ENCODE measurements at regions not wholly inside any gene's neighbourhood (a gene's known extent, or its start where the extent isn't known, plus 50 kb on each side); places are given as distances from the start of the nearest gene placed in this dataset.

DNA sequence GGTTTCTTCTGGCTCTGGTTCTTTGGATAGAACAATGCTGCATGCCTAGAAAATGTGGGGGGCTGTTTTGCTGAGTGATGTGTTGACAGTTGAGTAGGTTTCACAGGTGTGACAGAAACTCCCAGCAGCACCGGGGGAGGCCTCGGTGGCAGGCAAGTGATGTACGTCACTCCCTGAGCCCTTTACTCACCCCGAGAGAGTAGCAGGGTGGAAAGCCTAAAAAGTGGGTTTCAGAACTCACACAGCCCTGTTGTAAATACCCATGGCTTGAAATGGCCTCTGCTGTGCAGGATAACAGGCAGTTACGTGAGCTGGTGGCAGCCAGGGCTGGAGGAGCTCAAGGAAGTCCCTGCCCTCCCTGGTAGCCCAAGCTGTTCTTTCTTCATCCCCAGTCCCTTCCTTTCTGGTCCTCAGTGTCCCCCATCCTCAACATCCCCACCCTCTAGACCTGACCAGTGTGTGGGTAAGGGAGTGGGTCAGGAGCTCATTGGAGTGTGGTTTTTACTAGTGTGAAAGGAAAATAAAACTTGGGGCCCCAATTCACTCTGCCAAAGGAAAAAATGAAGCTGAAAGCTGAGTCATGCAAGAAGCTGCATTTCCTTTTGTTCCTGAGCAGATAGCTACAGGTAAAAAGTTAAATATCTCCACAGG, 258.1 kb downstream of the STK31 start:
- intact Hi-C loops (cut with DNase I): no loop called here

DNA sequence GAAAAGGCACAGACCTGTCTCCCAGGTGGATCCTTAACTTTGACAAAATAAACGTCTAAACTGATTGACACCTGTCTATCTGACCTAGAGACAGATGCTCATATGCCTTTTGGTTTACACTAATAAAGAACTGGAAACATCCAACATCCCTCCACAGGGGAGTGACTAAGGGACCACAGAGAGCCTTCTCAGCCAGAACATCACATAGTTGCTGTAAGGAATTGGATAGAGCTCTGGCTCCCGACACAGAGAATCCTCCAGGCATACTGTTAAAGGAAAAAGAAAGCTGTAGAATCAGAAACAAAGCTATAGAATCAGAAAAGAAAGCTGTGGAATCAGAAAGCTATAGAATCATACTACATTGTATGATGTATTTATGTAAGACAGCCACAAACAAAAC, 258.8 kb downstream of the STK31 start:
- H3K27ac ChIP-seq: no peak overlapping the region
- DNase-seq: no peak

More for the DNA sequence above, 258.1 kb downstream of the STK31 start:
- Histone ChIP-seq H3K27ac (no peak overlapping the region), H3K27me3 (no peaks in the 10 kb centered on the region), H3K4me3 (no peak overlapping the region), H3K9me3 (no peaks in the 10 kb centered on the region), H3K4me1 (no peaks in the 10 kb centered on the region), H3K9ac (ENCODE audit: low read depth in 2 of 2, low read length in 2 of 2) (no peak overlapping the region), H3K36me3 (no peaks in the 10 kb centered on the region)
- DNase-seq: no peak
- TF ChIP-seq, protein P1, sequence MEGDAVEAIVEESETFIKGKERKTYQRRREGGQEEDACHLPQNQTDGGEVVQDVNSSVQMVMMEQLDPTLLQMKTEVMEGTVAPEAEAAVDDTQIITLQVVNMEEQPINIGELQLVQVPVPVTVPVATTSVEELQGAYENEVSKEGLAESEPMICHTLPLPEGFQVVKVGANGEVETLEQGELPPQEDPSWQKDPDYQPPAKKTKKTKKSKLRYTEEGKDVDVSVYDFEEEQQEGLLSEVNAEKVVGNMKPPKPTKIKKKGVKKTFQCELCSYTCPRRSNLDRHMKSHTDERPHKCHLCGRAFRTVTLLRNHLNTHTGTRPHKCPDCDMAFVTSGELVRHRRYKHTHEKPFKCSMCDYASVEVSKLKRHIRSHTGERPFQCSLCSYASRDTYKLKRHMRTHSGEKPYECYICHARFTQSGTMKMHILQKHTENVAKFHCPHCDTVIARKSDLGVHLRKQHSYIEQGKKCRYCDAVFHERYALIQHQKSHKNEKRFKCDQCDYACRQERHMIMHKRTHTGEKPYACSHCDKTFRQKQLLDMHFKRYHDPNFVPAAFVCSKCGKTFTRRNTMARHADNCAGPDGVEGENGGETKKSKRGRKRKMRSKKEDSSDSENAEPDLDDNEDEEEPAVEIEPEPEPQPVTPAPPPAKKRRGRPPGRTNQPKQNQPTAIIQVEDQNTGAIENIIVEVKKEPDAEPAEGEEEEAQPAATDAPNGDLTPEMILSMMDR (IDR thresholded peaks at IDR 0.05): no peak

DNA sequence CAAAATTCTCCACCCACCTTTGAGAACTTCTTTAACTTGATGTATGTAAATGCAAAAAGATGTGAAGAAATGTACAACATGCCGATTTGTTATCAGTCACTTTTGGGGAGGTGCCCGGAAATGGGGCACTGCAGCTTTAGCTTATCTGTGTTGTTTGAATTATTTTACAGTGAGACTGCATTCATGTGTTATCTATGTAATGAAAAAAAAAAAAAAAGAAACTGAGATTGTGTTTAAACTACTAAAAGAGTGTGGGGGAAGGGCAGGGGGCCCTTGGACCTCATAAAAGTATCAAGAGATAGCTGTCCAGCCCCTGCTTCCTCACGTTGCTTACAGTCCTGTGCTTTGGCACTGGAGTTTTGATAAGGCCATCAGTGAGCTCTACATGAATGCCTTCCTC, 259.4 kb downstream of the STK31 start:
- TF ChIP-seq, protein P1 (IDR thresholded peaks at IDR 0.05): no peak
- no peaks in the 10 kb centered on the region for H3K27me3 ChIP-seq
- no peaks in the 10 kb centered on the region for H3K4me1 ChIP-seq
- H3K27ac ChIP-seq: no peak overlapping the region
- no peaks in the 10 kb centered on the region for H3K36me3 ChIP-seq
- DNase-seq: peak; percentile 40
- no peak overlapping the region for H3K4me3 ChIP-seq
- H3K9ac ChIP-seq (ENCODE audit: low read depth in 2 of 2, low read length in 2 of 2): no peak overlapping the region
- intact Hi-C loops (cut with DNase I): no loop called here
- no peaks in the 10 kb centered on the region for H3K9me3 ChIP-seq

More for the DNA sequence above, 258.8 kb downstream of the STK31 start:
- Histone ChIP-seq H3K27me3 (no peaks in the 10 kb centered on the region), H3K4me3 (no peak overlapping the region), H3K9me3 (no peaks in the 10 kb centered on the region), H3K36me3 (no peaks in the 10 kb centered on the region), H3K9ac (ENCODE audit: low read depth in 2 of 2, low read length in 2 of 2) (no peak overlapping the region), H3K4me1 (no peaks in the 10 kb centered on the region)
- intact Hi-C loops (cut with DNase I): no loop called here
- TF ChIP-seq, protein P1 (IDR thresholded peaks at IDR 0.05): no peak

DNA sequence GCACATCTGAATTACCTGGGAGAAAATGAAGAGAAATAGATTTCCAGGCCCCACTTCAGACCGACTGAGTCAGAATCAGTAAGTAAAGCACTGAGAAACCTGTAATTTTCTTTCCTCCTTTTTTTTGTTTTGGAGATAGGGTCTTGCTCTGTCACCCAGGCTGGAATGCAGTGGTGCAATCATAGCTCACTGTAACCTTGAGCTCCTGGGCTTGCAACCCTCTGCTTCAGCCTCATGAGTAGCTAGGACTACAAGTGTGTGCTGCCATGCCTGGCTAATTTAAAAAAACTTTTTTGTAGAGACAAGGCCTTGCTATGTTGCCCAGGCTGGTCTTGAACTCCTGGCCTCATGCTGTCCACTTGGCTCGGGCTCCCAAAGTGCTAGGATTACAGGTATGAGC, 260.2 kb downstream of the STK31 start:
- intact Hi-C loops (cut with DNase I): no loop called here
- H3K27ac ChIP-seq: no peak overlapping the region
- H3K36me3 ChIP-seq: no peaks in the 10 kb centered on the region

DNA sequence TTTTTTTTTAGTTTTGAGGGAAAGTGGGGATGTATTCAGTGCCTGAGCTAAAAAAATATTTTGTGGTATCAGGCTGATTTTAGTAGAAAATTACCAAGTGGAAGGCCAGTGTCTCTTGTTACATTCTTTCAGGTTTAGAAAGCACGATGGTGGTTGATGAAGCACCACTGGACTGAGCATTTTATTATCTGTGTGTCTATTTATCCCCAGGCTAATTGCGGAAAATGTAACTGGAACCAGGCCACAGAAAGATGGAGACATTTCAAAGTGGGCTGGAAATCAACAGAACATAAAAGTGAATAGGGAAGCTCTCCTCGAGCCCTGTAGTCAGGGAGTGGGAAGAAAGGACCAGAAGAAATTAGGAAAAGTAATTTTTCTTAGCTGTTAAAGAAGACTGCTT, 261.0 kb downstream of the STK31 start:
- Histone ChIP-seq H3K4me1 (no peaks in the 10 kb centered on the region), H3K4me3 (no peak overlapping the region), H3K9ac (ENCODE audit: low read depth in 2 of 2, low read length in 2 of 2) (no peak overlapping the region), H3K36me3 (no peaks in the 10 kb centered on the region), H3K27ac (no peak overlapping the region), H3K27me3 (no peaks in the 10 kb centered on the region), H3K9me3 (no peaks in the 10 kb centered on the region)
- TF ChIP-seq, protein P1 (IDR thresholded peaks at IDR 0.05): no peak
- intact Hi-C loops (cut with DNase I): no loop called here
- no peak for DNase-seq

More for the DNA sequence above, 260.2 kb downstream of the STK31 start:
- H3K4me1 ChIP-seq: no peaks in the 10 kb centered on the region
- no peak overlapping the region for H3K4me3 ChIP-seq
- no peak for DNase-seq
- H3K27me3 ChIP-seq: no peaks in the 10 kb centered on the region
- H3K9me3 ChIP-seq: no peaks in the 10 kb centered on the region
- H3K9ac ChIP-seq (ENCODE audit: low read depth in 2 of 2, low read length in 2 of 2): no peak overlapping the region
- TF ChIP-seq, protein P1 (IDR thresholded peaks at IDR 0.05): no peak

Data from colonic mucosa (tissue), 4 donors.